ENCODE measurements at regions not wholly inside any gene's neighbourhood (a gene's known extent, or its start where the extent isn't known, plus 50 kb on each side); places are given as distances from the start of the nearest gene placed in this dataset.

GRCh38 chr13:109879338-109879737 is 93.0 kb upstream of the IRS2 start:
- no peak overlapping the region for H2BK5ac ChIP-seq (ENCODE audit: insufficient read length, low read length)
- no peaks in the 10 kb centered on the region for H3K23me2 ChIP-seq (ENCODE audit: insufficient read length, low read depth, low read length, poor library complexity, severe bottlenecking)
- H2AK5ac ChIP-seq (ENCODE audit: insufficient read length, low read length) = no peak overlapping the region
- TF ChIP-seq CTCF (conservative IDR thresholded peaks at IDR 0.05) = no peak
- H3K79me1 ChIP-seq (ENCODE audit: insufficient read depth, low read depth, low read length, poor library complexity, severe bottlenecking) = no peaks in the 10 kb centered on the region
- H3T11ph ChIP-seq (ENCODE audit: low read length) = no peak overlapping the region
- H4K91ac ChIP-seq (ENCODE audit: insufficient read length, low read depth, low read length) = no peak overlapping the region
- no peaks in the 10 kb centered on the region for H4K20me1 ChIP-seq (ENCODE audit: control insufficient read depth, insufficient read depth, insufficient read length)
- no peak overlapping the region for H3K27ac ChIP-seq (ENCODE audit: insufficient read length, low read depth, low read length)
- H4K5ac ChIP-seq (ENCODE audit: insufficient read length, low read depth, low read length) = no peak overlapping the region
- H3K4me2 ChIP-seq (ENCODE audit: insufficient read depth, insufficient read length, low read length) = no peak overlapping the region
- H2AFZ ChIP-seq (ENCODE audit: low read length) = no peak overlapping the region
- DNase-seq = no peak
- H3K79me2 ChIP-seq (ENCODE audit: insufficient read depth, low read length) = no peaks in the 10 kb centered on the region
- no peaks in the 10 kb centered on the region for H3K36me3 Mint-ChIP-seq (ENCODE audit: insufficient read depth in 1 of 3, low read depth in 3 of 3)
- peaks cover 4% of the 10 kb centered on the region; the same call in 1 of the 2 replicates for H3K27me3 Mint-ChIP-seq (ENCODE audit: low read depth)
- no peak overlapping the region for H2BK12ac ChIP-seq (ENCODE audit: insufficient read length, low read depth, low read length)
- H3K4me1 Mint-ChIP-seq = peaks cover 0 to 2% of the 10 kb centered on the region in 2 experiments; a peak in 1 of 4 replicates
- no peak overlapping the region for H2BK15ac ChIP-seq (ENCODE audit: low read depth, low read length)
- no peak overlapping the region for H3K14ac ChIP-seq (ENCODE audit: insufficient read depth, low read length)
- H3K27me3 ChIP-seq (ENCODE audit: insufficient read depth, low read length) = no peaks in the 10 kb centered on the region
- H3K27ac Mint-ChIP-seq = no peak overlapping the region
- no peak overlapping the region for H4K8ac ChIP-seq (replicated peaks; ENCODE audit: insufficient read length, low read depth, low read length)
- H2BK120ac ChIP-seq (ENCODE audit: low read depth, low read length, poor library complexity, severe bottlenecking) = no peak overlapping the region
- H3K9ac ChIP-seq (ENCODE audit: extremely low read depth, insufficient read length, low read length) = no peak overlapping the region
- no peaks in the 10 kb centered on the region; the same call in 1 of the 2 replicates for H3K4me1 ChIP-seq (ENCODE audit: insufficient read depth, low read length)
- no peak overlapping the region for H3K56ac ChIP-seq (ENCODE audit: insufficient read length, low read depth, low read length)
- no peaks in the 10 kb centered on the region for H3K9me3 Mint-ChIP-seq
- H3K9me3 ChIP-seq (ENCODE audit: control insufficient read depth, low read depth, low read length) = no peaks in the 10 kb centered on the region
- H3K4ac ChIP-seq (ENCODE audit: low read depth, low read length) = no peak overlapping the region
- no CpG with 5 or more reads among the region's 6 CpGs for WGBS (ENCODE audit: extremely low coverage, insufficient read length, low lambda C conversion rate)
- H2BK20ac ChIP-seq (ENCODE audit: low read depth, low read length, poor library complexity, severe bottlenecking) = no peak overlapping the region
- no peak overlapping the region for H3K23ac ChIP-seq (ENCODE audit: insufficient read length, low read depth, low read length)
- no peak overlapping the region for H3K4me3 Mint-ChIP-seq
- no peak overlapping the region for H3K18ac ChIP-seq (ENCODE audit: insufficient read length, low read depth, low read length)
